ENCODE measurements at regions not wholly inside any gene's neighbourhood (a gene's known extent, or its start where the extent isn't known, plus 50 kb on each side); places are given as distances from the start of the nearest gene placed in this dataset.

- DNase-seq: no peak
These were observed 225.0 kb upstream of the NT5C1B start for GRCh38 chr2:18814387-18814786.

DNA sequence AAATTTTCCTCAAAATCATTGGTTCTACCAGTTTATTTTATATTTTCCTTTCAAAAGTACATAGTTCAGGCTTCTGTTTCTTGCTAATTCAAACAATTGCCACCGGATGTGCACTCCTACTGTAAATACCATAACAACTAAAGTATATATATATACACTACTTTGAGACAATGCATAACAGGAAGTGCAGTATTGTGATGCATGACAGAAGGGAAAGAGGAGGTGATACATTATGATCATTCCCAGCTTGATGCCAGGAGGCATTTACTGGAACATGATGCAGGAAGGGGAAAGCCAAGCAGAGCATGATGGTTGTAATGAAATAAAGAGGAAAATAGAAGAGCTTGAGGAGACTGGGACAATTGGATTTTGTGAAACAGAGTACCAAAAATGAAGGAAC, 215.2 kb upstream of the NT5C1B start:
- DNase-seq: no peak

- no peak for DNase-seq
These were observed 214.0 kb upstream of the NT5C1B start for GRCh38 chr2:18803141-18803939.

DNA sequence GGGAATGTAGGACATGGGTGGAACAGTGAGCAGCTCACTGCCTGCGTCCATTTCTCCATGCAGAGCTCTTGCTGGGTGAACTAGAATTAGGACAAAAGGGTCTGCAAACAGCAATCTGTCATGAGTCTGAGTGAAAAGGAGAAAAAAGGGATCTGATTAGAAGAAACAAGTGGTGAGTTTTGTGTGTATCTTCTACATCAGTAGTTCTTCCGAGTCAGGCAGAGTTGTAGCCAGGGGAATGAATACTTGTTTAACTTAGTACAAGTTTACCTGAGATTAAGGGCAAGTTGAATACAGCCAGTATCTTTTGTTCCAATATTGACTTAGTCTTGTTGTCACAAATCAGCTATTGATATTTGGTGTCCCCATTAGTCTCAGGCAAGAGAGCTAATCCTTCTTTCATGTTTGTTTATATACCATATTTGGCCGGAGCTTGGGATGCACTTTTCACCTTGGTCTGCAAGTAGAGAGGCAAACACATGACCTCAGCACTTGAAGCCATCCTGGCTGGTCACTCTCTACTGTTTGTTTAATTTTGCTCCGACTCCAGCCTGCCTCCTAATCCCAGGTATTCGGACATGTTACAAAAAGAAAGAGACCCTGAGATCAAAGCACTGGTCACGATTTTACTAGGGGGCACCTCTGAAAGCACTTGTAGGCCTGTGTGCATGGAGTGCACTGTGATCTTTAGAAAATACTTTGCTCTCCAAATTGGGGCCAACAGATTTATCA, 211.0 kb upstream of the NT5C1B start:
- no peak for DNase-seq

DNA sequence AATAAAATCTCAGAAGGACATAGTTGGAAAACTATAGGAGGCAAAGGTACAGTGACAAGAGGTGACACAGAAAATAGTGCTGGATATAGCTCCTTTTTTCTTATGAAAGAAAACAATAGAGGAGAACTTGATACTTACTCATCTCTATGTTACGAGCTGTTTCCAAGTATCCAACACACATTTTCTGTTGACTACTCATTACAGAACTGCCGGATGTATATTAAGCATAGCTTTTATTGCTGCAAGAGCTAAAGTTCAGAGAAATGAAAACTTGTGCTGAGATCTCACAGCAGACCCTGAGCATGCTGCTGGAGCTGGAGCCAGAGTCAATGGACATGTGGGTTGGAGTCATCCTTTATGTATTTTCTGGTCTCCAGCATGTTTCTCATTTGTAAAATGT, 210.0 kb upstream of the NT5C1B start:
- DNase-seq: no peak

DNA sequence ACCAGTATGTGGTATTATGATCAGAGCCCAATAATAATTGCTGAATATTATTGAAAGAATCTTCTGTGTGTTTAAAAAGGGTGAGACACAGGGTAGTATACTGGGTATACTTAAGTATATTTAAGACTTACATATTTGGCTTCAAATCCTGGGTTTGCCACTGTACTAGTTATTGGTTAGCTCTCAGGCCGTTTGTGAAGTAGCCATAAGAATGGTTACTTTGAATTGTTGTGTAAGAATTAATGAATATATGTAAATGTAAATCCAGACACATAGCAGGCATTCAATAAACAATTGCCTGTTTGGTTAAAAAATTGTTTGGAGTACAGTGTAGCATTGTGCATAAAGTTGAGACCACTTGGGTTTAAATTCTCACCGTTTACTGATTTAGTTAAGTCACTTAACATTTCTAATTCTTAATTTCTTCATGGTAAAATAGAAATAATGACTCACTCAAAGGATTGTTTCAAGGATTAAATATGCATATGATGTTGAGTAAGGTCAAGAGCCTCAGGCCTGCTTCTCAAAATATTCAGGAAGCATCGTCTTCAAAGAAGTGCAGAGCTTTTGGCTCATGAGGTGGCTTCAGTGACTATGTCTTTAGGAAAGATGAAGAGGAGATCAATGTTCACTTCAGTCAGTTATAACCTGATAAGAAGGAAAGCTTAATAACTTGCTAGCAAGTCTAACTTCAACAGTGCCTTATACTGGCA, 207.9 kb upstream of the NT5C1B start:
- no peak for DNase-seq

DNA sequence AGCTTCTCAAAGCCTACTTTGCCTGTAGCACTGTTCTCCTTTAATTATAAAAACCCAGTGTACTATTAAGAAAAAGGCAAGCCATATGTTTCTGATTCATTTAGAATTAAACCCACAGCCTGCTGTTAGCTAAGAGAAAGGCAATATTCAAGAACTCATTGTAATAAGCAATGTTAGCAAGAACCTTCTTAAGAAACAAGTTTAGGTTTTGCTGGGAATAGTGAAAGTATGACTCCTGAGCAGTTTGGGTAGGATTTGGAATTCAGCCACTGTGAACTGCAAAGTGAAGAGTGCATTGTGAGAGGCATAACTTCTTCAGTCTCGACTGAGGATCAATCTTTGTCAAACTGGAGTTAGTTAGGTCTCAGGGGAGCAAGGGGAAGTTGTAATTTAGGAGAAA, 206.5 kb upstream of the NT5C1B start:
- DNase-seq: no peak

GRCh38 chr2:18792684-18793083, 203.3 kb upstream of the NT5C1B start:
- DNase-seq: no peak

DNA sequence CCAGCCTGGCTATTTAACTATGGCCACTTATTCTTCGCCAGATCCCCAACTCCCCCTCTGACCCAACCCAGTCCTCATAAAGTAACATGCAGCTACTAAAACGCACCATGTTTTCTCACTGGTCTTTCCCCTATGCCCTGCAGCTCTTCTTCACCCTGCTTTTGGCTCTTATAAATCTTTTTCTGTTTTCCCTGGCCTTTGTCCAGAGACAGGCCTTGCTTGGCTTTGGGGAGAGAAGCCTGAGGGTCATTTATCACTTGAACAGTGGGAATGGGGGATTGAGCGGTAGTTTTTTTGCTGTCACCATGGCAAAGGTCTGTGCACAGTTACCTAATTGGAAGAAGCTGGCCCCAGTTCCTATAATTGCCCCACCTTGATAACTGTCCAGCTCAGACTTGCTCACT, 202.9 kb upstream of the NT5C1B start:
- no peak for DNase-seq

GRCh38 chr2:18791172-18791797, 201.9 kb upstream of the NT5C1B start:
- no peak for DNase-seq

DNA sequence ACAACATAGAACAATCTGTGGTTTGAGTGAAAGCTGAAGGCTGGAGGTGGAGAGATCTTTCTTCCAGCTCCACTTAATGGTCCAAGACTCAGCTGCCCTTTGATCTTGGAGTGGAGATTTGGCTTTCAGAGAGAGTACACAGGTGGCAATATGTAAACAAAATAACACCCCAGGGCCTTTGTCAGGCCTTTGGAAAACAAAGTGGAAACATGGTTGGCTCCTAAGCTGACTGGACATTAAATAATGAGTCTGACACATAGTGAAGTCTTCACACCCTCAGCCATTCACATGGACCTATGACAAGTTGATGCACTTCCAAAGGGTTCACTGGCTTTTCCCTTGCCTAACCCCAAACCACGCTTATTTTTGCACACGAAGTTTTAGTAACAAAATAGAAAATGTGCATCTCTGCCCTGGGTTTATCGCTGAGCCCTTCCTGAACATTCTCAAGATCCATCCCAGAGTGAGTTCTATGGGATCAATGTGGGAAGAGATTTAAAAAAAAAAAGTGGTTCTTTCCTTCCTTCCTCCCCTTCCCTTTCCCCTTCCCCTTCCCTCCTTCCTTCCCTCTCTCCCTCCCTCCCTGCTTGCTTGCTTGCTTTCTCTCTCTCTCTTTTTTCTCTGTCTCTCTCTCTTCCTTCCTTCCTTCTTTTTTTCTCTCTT, 201.3 kb upstream of the NT5C1B start:
- no peak for DNase-seq

DNA sequence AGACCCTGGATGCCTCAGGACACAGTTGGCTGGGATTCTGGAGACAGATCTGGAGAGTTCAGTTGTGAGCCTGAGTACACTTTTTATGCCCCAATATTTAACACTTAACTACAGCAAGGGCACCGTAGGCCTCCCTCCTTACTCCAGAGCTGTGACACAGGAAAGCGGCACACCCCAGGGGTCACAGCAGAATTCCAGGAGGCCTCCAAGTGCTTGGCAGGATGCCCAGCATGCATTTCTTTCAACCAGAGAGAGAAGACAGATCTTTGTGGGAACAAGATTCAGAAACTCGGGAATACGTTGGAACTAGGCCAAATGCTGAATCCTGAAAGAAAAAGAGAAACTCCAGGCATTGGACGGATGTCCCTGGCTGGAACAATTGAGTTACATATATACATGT, 199.2 kb upstream of the NT5C1B start:
- no peak for DNase-seq

DNA sequence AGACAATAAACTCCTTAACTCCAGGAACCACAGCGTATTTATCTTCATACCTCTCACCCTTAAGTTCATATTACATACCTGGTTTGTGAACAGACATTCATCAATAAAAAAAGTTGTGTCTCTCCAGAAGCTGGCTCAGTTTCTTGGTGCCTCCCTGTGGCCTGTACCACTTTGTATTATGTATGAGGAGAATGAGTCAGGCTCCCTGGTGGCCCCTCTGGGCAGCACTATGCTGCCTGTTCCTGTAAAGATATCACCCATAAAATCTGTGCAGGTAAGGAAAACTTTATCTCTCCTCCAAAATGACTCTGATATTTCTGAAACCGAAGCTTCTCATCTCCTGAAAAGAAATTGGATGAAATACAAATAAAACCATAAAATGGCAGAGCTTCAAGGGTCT, 198.4 kb upstream of the NT5C1B start:
- no peak for DNase-seq

- DNase-seq: no peak
These were observed 194.9 kb upstream of the NT5C1B start for GRCh38 chr2:18784245-18784644.

DNA sequence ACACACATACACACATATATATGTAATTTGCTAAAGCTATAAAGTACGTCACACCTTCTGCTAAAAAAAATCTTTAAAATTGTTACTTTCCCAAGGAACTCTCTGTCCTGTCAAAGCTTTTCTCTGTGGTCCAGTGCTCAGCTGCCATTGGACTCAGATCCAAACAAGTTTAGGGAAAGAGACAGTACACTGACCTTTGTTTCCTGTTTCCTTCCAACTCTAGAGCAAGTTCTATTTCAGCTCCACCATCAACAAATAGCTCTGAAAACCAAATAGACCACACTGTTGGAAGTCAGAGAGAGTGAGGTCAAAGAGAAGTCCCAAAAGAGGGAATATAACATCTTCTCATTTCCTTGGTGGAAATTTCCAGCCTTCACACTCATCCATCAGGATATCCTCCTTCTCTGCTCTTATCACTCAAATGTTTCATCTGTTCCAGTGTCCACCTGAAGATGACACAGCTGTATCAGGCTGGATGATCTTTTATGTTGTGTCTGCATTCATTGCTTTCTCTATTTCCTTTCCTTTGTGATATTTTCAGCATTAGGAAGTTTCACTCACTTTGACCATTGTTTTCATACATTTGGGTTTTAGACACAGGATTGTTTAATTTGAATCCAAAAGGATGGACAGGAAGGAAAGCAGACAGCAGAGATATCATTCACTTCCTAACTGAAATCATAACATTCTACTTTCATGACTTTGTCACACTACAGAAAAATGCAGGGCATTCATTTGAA, 192.3 kb upstream of the NT5C1B start:
- DNase-seq: no peak

DNA sequence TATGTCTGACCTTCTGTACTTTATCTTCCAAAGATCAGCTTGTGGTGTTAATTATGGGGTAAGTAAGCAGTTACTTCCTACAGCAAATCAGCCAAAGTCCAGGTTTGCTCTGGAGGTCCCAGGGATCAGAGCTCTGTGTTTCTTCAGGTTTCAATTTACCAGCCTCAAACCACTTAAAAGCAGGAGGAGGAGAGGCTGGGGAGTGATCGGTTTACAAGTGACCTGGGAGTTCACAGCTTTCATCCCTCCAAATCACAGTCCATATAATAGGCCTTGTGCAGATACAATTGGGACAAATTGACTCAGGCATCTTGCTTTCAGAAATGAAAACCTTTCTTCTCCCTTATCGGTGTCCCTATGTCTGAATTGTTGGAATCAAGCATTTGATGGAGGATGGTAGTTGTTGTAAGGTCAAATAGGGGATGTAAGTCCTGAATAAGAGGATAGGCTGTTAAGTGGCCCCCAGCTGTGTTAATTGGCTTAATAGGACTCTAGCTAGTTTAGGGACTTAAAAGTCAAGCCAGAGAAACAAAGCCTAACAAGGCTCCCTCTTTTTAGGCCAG, 188.0 kb upstream of the NT5C1B start:
- no peak for DNase-seq

DNA sequence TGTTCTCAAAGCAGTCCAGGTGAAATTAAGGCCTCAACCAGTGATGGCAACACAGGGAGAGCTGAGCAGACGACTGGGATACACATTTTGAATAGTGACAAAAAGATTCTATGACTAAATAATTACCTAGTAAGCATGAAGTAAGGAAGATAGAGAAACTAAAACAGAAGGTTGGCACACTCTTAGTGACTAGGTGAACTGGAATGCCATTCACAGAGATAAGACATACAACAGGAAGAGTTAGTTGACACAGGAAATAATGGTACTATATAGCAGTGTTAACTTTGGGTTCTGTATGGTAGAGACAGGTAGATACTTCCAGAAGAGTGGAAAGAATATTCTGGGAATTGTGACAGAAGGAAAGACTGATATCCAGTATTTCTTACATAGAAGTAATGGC, 181.8 kb upstream of the NT5C1B start:
- DNase-seq: no peak

DNA sequence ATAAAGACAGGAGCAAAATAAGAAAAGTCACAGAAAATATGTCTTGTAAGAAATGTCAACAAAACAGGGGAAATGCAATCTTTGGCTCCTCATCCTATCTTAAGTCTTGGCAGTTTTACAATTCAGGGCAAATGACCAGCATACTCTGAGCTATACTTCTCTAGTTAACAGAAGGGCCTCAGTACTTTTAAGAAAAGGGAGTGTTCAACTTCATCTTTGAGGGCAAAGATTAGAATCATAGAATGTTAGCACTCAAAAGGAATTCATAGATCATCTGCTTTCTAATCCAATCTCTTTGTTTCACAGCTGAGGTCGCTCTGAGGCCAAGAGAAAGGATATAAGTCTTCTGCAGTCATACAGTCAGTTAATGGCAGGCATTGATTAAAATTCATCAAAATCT, 174.0 kb upstream of the NT5C1B start:
- DNase-seq: no peak

DNA sequence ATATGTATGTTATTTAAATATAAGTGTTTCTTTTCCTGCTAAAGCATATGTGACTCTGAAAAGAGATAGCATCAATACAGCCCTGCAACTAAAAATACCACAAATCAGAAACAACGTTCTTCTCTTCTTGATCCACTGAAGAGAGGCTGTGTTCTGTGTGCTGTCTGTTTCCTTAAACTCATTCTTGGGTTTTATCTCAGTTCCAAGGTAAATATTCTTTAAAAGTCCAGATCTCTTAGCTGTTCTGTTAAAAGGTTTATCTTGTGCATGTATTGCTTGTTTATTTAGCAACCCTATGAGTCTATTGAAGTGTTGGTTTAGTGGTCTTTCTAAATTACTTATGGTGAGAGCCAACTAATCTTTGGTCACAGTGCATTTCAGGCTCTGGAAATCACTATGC, 173.3 kb upstream of the NT5C1B start:
- DNase-seq: no peak

DNA sequence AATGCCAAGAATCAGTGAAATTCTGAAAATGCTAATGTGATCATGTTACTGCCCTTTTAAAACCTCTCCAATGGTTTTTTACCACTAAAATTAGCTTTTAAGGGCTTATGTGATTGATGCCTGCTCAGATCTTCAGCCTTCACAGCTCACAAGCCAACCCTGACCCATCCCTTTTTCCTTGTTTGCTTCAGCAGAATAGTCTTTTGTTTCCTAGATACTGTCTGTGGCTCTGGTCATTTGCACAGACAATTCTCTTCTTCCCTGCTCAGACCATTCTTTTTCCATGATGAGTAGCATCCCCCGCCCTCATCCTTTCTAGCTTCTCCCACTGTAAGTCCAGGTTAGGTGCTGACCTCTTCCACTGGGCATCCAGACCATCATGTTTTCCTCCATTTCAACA, 164.9 kb upstream of the NT5C1B start:
- DNase-seq: no peak

DNA sequence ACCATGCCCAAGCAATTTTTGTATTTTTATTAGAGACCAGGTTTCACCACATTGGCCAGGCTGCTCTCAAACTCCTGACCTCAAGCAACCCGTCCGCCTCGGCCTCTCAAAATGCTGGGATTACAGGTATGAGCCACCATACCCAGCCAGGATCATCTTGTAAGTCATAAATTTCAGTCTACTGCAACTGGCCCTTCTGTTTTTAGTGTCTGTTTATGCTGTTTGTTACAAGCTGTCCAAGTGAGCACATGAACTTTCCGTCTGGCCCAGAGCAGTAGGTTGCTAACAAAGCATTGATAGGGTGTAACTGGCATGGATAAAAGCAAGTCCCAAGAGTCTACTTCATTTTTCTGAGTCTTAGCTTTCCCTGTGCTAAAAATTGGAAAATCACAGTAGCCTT, 164.4 kb upstream of the NT5C1B start:
- no peak for DNase-seq

Measured in CD4-positive, alpha-beta T cell treated with Interleukin-10 for 1 hour (primary cell).